ENCODE measurements at regions not wholly inside any gene's neighbourhood (a gene's known extent, or its start where the extent isn't known, plus 50 kb on each side); places are given as distances from the start of the nearest gene placed in this dataset.

- Histone ChIP-seq H3K4me3 (no peak overlapping the region), H3K4me1 (no peaks in the 10 kb centered on the region), H3K27me3 (no peaks in the 10 kb centered on the region), H3K27ac (no peak overlapping the region), H3K36me3 (no peaks in the 10 kb centered on the region), H3K9me3 (no peaks in the 10 kb centered on the region)
- ATAC-seq, result no peak
- DNase-seq, result no peak
- intact Hi-C loops (cut with DNase I), result no loop called here
- TF ChIP-seq CTCF (IDR thresholded peaks at IDR 0.05), result no peak
Measured at GRCh38 chr2:198438331-198438730, 633.9 kb downstream of the PLCL1 start.

- no peak overlapping the region for H3K27ac ChIP-seq
- H3K36me3 ChIP-seq, result no peaks in the 10 kb centered on the region
- no peaks in the 10 kb centered on the region for H3K27me3 ChIP-seq
- H3K4me3 ChIP-seq, result no peak overlapping the region
- ATAC-seq, result no peak
- intact Hi-C loops (cut with DNase I), result no loop called here
- TF ChIP-seq CTCF (IDR thresholded peaks at IDR 0.05), result no peak
- no peaks in the 10 kb centered on the region for H3K4me1 ChIP-seq
- DNase-seq, result no peak
- no peaks in the 10 kb centered on the region for H3K9me3 ChIP-seq
Measured at GRCh38 chr2:198424112-198424511, 619.7 kb downstream of the PLCL1 start.

GRCh38 chr2:198417836-198418235 is 613.4 kb downstream of the PLCL1 start:
- Histone ChIP-seq H3K36me3 (no peaks in the 10 kb centered on the region), H3K27me3 (no peaks in the 10 kb centered on the region), H3K4me3 (no peak overlapping the region), H3K9me3 (no peaks in the 10 kb centered on the region), H3K4me1 (no peaks in the 10 kb centered on the region), H3K27ac (no peak overlapping the region)
- ATAC-seq, result no peak
- no peak for TF ChIP-seq CTCF (IDR thresholded peaks at IDR 0.05)
- intact Hi-C loops (cut with DNase I), result no loop called here
- no peak for DNase-seq

- intact Hi-C loops (cut with DNase I), result no loop called here
Measured at GRCh38 chr2:198414976-198415375, 610.6 kb downstream of the PLCL1 start.

GRCh38 chr2:198411936-198412335 is 607.5 kb downstream of the PLCL1 start:
- DNase-seq (no peak), ATAC-seq (no peak)

More at GRCh38 chr2:198414976-198415375, 610.6 kb downstream of the PLCL1 start:
- Histone ChIP-seq H3K27me3 (no peaks in the 10 kb centered on the region), H3K27ac (no peak overlapping the region), H3K4me1 (no peaks in the 10 kb centered on the region), H3K4me3 (no peak overlapping the region), H3K36me3 (no peaks in the 10 kb centered on the region), H3K9me3 (no peaks in the 10 kb centered on the region)
- ATAC-seq, result no peak
- DNase-seq, result no peak
- no peak for TF ChIP-seq CTCF (IDR thresholded peaks at IDR 0.05)

More at GRCh38 chr2:198411936-198412335, 607.5 kb downstream of the PLCL1 start:
- intact Hi-C loops (cut with DNase I), result no loop called here
- no peaks in the 10 kb centered on the region for H3K4me1 ChIP-seq
- no peaks in the 10 kb centered on the region for H3K27me3 ChIP-seq
- H3K27ac ChIP-seq, result no peak overlapping the region
- H3K36me3 ChIP-seq, result no peaks in the 10 kb centered on the region
- H3K9me3 ChIP-seq, result no peaks in the 10 kb centered on the region
- TF ChIP-seq CTCF (IDR thresholded peaks at IDR 0.05), result no peak
- H3K4me3 ChIP-seq, result no peak overlapping the region
